ENCODE measurements at regions not wholly inside any gene's neighbourhood (a gene's known extent, or its start where the extent isn't known, plus 50 kb on each side); places are given as distances from the start of the nearest gene placed in this dataset.

DNA sequence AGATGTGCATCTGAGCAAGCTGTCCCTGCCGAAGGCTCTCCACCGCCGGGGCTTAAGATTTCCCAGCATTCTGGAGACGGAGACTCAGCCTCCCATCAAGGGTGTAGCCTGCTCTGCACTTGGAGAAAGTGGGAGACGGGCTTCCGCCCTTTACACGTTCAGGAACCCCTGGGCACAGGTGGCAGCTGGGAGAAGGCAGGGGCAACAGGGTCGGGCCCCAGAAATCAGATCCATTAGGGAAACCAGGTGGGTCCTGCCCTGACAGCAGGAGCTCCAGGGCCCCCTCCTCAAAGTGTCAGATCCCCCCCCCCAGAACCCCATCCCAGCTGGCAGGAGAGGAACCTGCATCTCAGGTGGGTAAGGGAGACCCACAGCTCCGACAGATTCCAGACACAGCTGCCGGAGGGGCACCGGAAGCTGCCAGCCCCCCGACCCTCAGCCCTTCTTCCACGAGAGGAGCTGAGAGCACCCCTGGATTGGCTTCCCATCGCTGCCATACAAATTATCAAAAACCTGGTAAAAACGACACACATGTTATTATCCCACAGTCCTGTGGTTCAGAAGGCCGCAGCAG lies 236.6 kb downstream of the NPHP4 start:
- ChIA-PET POLR2A (no interaction called here), CTCF (interaction anchor here (0.5 to 2.1 kb wide), 4 partner anchors 9 to 77 kb away, joined by 3 to 21 read pairs (median 3); no protein-coding TSS in a partner anchor)
- ATAC-seq = no peak

DNA sequence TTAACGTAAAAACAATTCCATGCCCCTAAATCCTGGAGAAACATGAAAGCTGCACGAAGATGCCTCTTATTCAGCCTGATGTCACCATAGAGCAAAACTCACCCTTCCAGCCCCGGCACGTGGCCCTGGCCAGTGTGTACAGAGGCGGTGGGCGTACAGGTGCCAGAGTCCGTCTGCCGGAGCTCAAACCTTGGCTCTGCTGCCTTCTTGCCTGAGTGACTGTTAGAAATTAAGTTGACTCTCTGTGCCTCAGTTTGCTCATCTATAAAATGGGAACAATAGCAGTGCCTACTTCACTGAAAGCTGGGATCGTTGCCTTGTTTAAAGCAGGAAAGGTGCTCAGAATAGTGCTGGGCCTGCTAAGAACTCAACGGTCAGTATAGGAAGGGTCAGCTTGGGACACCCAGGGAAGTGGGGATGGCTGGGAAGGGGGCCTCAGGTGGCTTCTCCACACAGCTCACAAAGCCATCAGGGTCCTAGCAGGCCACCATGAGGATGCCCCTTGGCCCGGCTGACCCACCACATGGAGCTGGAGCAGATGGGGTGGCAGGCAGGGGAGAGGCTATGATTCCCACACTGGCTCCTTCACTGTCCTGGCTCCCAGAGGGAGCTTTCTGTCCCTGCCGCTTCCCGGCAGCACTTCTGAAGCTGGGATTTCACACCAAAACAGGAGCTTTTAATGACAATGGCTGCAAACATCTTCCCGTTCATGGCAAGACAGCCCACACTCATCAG lies 237.2 kb downstream of the NPHP4 start:
- Mint-ChIP-seq H3K4me1 (peaks cover 37% of the 10 kb centered on the region), H3K27me3 (ENCODE audit: low read depth) (peaks cover 3% of the 10 kb centered on the region; the same call in 1 of the 2 replicates), H3K36me3 (no peaks in the 10 kb centered on the region), H3K27ac (no peak overlapping the region), H3K9me3 (no peaks in the 10 kb centered on the region), H3K4me3 (no peak overlapping the region)
- CTCF ChIA-PET = interaction anchor here (0.5 to 2.1 kb wide), 3 partner anchors 9 to 77 kb away, joined by 3 to 21 read pairs (median 3); no protein-coding TSS in a partner anchor
- POLR2A ChIA-PET = no interaction called here
- no peak for ATAC-seq
- no peak for DNase-seq (ENCODE audit: low spot score)
- TF ChIP-seq FOXP1 (CRISPR knock-in tag; IDR thresholded peaks at IDR 0.05; ENCODE audit: borderline replicate concordance) (no peak), TP53 (CRISPR knock-in tag; IDR thresholded peaks at IDR 0.05) (no peak), IRF2 (CRISPR knock-in tag; IDR thresholded peaks at IDR 0.05; ENCODE audit: borderline replicate concordance, low read depth) (no peak), CREB1 (CRISPR knock-in tag; IDR thresholded peaks at IDR 0.05) (no peak), OVOL2 (CRISPR knock-in tag; IDR thresholded peaks at IDR 0.05; ENCODE audit: borderline replicate concordance) (no peak), ELF4 (CRISPR knock-in tag; IDR thresholded peaks at IDR 0.05; ENCODE audit: low read depth) (no peak), FOXJ3 (CRISPR knock-in tag; IDR thresholded peaks at IDR 0.05; ENCODE audit: borderline replicate concordance) (no peak), NFATC4 (CRISPR knock-in tag; IDR thresholded peaks at IDR 0.05) (no peak), RORB (CRISPR knock-in tag; IDR thresholded peaks at IDR 0.05) (no peak), PRRX2 (CRISPR knock-in tag; IDR thresholded peaks at IDR 0.05) (no peak), GABPB1 (CRISPR knock-in tag; IDR thresholded peaks at IDR 0.05) (no peak)
- TF ChIP-seq, protein P1, sequence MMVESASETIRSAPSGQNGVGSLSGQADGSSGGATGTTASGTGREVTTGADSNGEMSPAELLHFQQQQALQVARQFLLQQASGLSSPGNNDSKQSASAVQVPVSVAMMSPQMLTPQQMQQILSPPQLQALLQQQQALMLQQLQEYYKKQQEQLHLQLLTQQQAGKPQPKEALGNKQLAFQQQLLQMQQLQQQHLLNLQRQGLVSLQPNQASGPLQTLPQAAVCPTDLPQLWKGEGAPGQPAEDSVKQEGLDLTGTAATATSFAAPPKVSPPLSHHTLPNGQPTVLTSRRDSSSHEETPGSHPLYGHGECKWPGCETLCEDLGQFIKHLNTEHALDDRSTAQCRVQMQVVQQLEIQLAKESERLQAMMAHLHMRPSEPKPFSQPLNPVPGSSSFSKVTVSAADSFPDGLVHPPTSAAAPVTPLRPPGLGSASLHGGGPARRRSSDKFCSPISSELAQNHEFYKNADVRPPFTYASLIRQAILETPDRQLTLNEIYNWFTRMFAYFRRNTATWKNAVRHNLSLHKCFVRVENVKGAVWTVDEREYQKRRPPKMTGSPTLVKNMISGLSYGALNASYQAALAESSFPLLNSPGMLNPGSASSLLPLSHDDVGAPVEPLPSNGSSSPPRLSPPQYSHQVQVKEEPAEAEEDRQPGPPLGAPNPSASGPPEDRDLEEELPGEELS (CRISPR knock-in tag; IDR thresholded peaks at IDR 0.05) = no peak
- TF ChIP-seq, protein P2, sequence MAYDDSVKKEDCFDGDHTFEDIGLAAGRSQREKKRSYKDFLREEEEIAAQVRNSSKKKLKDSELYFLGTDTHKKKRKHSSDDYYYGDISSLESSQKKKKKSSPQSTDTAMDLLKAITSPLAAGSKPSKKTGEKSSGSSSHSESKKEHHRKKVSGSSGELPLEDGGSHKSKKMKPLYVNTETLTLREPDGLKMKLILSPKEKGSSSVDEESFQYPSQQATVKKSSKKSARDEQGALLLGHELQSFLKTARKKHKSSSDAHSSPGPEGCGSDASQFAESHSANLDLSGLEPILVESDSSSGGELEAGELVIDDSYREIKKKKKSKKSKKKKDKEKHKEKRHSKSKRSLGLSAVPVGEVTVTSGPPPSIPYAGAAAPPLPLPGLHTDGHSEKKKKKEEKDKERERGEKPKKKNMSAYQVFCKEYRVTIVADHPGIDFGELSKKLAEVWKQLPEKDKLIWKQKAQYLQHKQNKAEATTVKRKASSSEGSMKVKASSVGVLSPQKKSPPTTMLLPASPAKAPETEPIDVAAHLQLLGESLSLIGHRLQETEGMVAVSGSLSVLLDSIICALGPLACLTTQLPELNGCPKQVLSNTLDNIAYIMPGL (CRISPR knock-in tag; IDR thresholded peaks at IDR 0.05) = no peak
- TF ChIP-seq, protein P3, sequence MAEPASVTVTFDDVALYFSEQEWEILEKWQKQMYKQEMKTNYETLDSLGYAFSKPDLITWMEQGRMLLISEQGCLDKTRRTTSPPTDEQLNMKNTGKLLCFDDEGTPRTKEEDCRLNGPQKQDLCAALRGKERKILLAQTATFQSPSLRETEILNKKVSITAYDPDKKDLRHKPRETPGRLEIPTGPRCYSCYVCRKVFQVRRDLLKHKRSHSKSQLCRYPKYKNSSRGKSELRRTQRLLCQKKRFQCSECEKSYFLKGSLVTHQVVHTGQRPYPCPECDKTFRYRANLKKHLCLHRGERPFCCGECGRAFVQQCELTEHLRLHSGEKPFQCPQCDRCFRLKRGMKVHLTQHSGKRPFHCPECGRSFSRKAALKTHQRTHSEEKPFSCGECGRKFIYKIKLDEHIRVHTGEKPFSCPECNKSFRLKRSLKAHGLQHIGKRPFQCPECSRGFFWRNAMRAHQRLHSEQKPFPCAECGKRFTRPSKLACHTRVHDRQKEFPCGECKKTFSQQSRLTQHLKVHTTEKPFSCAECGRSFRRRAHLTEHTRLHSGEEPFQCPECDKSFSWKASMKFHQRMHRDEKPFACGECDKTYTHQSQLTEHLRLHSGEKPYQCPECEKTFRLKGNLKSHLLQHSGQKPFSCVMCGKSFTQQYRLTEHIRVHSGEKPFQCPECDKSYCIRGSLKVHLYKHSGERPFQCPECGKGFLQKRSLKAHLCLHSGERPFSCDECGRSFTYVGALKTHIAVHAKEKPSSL (CRISPR knock-in tag; conservative IDR thresholded peaks at IDR 0.05) = no peak

More for the DNA sequence above, 236.6 kb downstream of the NPHP4 start:
- no peak overlapping the region; the same call in 1 of the 2 replicates for H3K27ac Mint-ChIP-seq
- no peak for DNase-seq (ENCODE audit: low spot score)
- no peak overlapping the region for H3K4me3 Mint-ChIP-seq
- TF ChIP-seq, protein P3 (CRISPR knock-in tag; conservative IDR thresholded peaks at IDR 0.05) = no peak
- TF ChIP-seq NFATC4 (CRISPR knock-in tag; IDR thresholded peaks at IDR 0.05) = no peak
- TF ChIP-seq, protein P4, sequence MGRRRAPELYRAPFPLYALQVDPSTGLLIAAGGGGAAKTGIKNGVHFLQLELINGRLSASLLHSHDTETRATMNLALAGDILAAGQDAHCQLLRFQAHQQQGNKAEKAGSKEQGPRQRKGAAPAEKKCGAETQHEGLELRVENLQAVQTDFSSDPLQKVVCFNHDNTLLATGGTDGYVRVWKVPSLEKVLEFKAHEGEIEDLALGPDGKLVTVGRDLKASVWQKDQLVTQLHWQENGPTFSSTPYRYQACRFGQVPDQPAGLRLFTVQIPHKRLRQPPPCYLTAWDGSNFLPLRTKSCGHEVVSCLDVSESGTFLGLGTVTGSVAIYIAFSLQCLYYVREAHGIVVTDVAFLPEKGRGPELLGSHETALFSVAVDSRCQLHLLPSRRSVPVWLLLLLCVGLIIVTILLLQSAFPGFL (CRISPR knock-in tag; IDR thresholded peaks at IDR 0.05; ENCODE audit: borderline replicate concordance) = no peak
- TF ChIP-seq, protein P5, sequence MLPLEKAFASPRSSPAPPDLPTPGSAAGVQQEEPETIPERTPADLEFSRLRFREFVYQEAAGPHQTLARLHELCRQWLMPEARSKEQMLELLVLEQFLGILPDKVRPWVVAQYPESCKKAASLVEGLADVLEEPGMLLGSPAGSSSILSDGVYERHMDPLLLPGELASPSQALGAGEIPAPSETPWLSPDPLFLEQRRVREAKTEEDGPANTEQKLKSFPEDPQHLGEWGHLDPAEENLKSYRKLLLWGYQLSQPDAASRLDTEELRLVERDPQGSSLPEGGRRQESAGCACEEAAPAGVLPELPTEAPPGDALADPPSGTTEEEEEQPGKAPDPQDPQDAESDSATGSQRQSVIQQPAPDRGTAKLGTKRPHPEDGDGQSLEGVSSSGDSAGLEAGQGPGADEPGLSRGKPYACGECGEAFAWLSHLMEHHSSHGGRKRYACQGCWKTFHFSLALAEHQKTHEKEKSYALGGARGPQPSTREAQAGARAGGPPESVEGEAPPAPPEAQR (CRISPR knock-in tag; IDR thresholded peaks at IDR 0.05) = no peak
- H3K4me1 Mint-ChIP-seq = peaks cover 33% of the 10 kb centered on the region
- H3K36me3 Mint-ChIP-seq = peaks cover 5% of the 10 kb centered on the region
- peaks cover 6% of the 10 kb centered on the region; the same call in 1 of the 2 replicates for H3K27me3 Mint-ChIP-seq (ENCODE audit: low read depth)
- H3K9me3 Mint-ChIP-seq = peaks cover 6% of the 10 kb centered on the region

Data from WTC11 (cell line).